ENCODE measurements at regions not wholly inside any gene's neighbourhood (a gene's known extent, or its start where the extent isn't known, plus 50 kb on each side); places are given as distances from the start of the nearest gene placed in this dataset.

- BruUV-seq (replicated peaks) = no TSS peak
- no peaks in the 10 kb centered on the region for H3K36me3 ChIP-seq (ENCODE audit: control insufficient read depth, insufficient read depth, low read length)
- intact Hi-C loops (cut with micrococcal nuclease) = no loop called here
- in situ Hi-C loops (cut with MboI) = no loop called here
- ATAC-seq (no peak), DNase-seq (ENCODE audit: extremely low read depth in 1 of 4, low spot score in 3 of 4) (no peak), FAIRE-seq (no peak)
- ChIA-PET CTCF (ENCODE audit: low intra/inter-chr PET ratio) (no interaction called here), POLR2A (no interaction called here)
- H3K27ac ChIP-seq (ENCODE audit: extremely low read depth, low read depth, low read length) = no peak overlapping the region
- 0% methylated on average over 1 of the region's 1 CpG for WGBS (ENCODE audit: insufficient coverage, low coverage, missing lambda C conversion rate)
- H3K9me1 ChIP-seq (ENCODE audit: control insufficient read depth, insufficient read depth, low read length) = no peaks in the 10 kb centered on the region
- H3K4me1 ChIP-seq (replicated peaks in 1 of 2; ENCODE audit: control insufficient read depth in 2 of 2, insufficient read depth in 2 of 2, low read length in 2 of 2) = no peaks in the 10 kb centered on the region
- no peaks in the 10 kb centered on the region for H3K27me3 ChIP-seq (ENCODE audit: control insufficient read depth in 2 of 2, insufficient read depth in 2 of 2, low read length in 2 of 2)
- H4K20me1 ChIP-seq (replicated peaks; ENCODE audit: control insufficient read depth, insufficient read depth, low read length) = no peaks in the 10 kb centered on the region
- no peak overlapping the region for H2AFZ ChIP-seq (ENCODE audit: low read depth, low read length)
- H3K9ac ChIP-seq (ENCODE audit: insufficient read depth in 1 of 2, low read depth in 2 of 2, low read length in 2 of 2) = no peak overlapping the region
- no peak overlapping the region for H3K4me2 ChIP-seq (ENCODE audit: insufficient read depth, low read length)
- H3K9me3 ChIP-seq (replicated peaks; ENCODE audit: control insufficient read depth, insufficient read depth, low read depth, low read length) = no peaks in the 10 kb centered on the region
- H3K4me3 ChIP-seq = no peak overlapping the region
- no peaks in the 10 kb centered on the region for H3K79me2 ChIP-seq (ENCODE audit: control insufficient read depth, insufficient read depth, low read length)
- TF ChIP-seq RNF2 (IDR thresholded peaks at IDR 0.05) = no peak
- TF ChIP-seq FOXO4 (CRISPR knock-in tag; IDR thresholded peaks at IDR 0.05) = no peak
- no peak for TF ChIP-seq RBBP5 (IDR thresholded peaks at IDR 0.05; ENCODE audit: borderline replicate concordance, insufficient read depth, low read length, poor library complexity, severe bottlenecking)
- TF ChIP-seq JUN (IDR thresholded peaks at IDR 0.05; ENCODE audit: borderline replicate concordance, low read depth, low read length) = no peak
- no peak for TF ChIP-seq JUN (CRISPR knock-in tag; IDR thresholded peaks at IDR 0.05; ENCODE audit: borderline replicate concordance)
- no peak for TF ChIP-seq SRSF1 (IDR thresholded peaks at IDR 0.05; ENCODE audit: low read depth, low read length)
- no peak for TF ChIP-seq ZNF384 (IDR thresholded peaks at IDR 0.05; ENCODE audit: low read depth, low read length)
- no peak for TF ChIP-seq HDAC1 (IDR thresholded peaks at IDR 0.05)
- no peak for TF ChIP-seq ZFP1 (CRISPR knock-in tag; IDR thresholded peaks at IDR 0.05)
- TF ChIP-seq REST (IDR thresholded peaks at IDR 0.05; ENCODE audit: borderline replicate concordance) = no peak
- TF ChIP-seq REST (CRISPR knock-in tag; IDR thresholded peaks at IDR 0.05; ENCODE audit: low read depth) = no peak
- no peak for TF ChIP-seq NFATC3 (IDR thresholded peaks at IDR 0.05)
- no peak for TF ChIP-seq ZNF3 (CRISPR knock-in tag; IDR thresholded peaks at IDR 0.05)
Measured at GRCh38 chr21:28617300-28617699, 375.4 kb downstream of the LTN1 start.
